Cardiac fibroblast (primary cell): ENCODE measurements at regions not wholly inside any gene's neighbourhood (a gene's known extent, or its start where the extent isn't known, plus 50 kb on each side); places are given as distances from the start of the nearest gene placed in this dataset.
A peak's percentile ranks its signal among the peaks of the same experiment; 100 is the strongest.

Experiments used
- DNase-seq, 2 donors: peaks; one replicate each; pipeline versions ENCODE4 v3.0.0 to v3.0.0-alpha.2; 2010; ENCODE audit warnings: low read depth in 2 of 2
- H3K4me3 ChIP-seq, 2 donors: replicated peaks in 1 of 2; 1 replicate in 1 of 2; 2 replicates in 1 of 2; pipeline ENCODE4 v1.5.1; 2011; ENCODE audit warnings: low read depth in 2 of 2, low read length in 2 of 2, mild to moderate bottlenecking in 2 of 2, moderate library complexity in 1 of 2
- TF ChIP-seq, protein P1 (sequence below): IDR thresholded peaks from one replicate; pipeline ENCODE4 v1.5.1; 2011; ENCODE audit warnings: low read depth, mild to moderate bottlenecking, low read length, inconsistent platforms

DNA sequence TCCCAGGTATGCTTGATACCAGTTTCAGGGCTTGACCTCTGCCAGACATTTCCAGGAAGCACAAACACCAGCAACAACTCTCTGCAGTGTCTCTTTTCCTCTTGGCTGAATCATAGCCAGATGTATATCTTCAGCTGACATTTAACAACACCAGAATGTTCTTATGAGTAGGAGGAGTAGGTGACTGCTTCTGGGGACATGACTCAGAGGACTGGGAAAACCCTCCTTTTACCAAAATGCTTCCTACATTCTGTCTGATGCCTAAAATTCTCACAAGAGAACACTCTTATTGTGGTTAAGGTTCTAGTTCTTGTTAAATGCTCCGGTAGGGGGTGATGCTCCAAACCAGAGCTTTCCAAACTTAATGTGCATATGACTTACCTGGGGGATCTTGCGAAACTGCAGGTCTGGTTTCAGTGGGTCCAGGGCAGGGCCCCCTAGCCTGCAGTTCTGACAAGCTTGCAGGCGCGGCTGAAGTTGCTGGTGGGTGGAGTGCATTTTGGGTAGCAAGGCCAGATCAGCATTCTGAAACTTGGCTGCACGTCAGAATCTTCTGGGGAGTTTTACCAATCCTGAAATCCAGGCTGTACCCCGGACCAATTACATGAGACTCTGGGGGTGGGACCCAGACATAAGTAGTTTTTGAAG lies 329.3 kb upstream of the RPS6KA3 start:
- DNase-seq = peak; percentile 28 to 78
- no peak overlapping the region for H3K4me3 ChIP-seq
- TF ChIP-seq, protein P1, sequence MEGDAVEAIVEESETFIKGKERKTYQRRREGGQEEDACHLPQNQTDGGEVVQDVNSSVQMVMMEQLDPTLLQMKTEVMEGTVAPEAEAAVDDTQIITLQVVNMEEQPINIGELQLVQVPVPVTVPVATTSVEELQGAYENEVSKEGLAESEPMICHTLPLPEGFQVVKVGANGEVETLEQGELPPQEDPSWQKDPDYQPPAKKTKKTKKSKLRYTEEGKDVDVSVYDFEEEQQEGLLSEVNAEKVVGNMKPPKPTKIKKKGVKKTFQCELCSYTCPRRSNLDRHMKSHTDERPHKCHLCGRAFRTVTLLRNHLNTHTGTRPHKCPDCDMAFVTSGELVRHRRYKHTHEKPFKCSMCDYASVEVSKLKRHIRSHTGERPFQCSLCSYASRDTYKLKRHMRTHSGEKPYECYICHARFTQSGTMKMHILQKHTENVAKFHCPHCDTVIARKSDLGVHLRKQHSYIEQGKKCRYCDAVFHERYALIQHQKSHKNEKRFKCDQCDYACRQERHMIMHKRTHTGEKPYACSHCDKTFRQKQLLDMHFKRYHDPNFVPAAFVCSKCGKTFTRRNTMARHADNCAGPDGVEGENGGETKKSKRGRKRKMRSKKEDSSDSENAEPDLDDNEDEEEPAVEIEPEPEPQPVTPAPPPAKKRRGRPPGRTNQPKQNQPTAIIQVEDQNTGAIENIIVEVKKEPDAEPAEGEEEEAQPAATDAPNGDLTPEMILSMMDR = no peak

DNA sequence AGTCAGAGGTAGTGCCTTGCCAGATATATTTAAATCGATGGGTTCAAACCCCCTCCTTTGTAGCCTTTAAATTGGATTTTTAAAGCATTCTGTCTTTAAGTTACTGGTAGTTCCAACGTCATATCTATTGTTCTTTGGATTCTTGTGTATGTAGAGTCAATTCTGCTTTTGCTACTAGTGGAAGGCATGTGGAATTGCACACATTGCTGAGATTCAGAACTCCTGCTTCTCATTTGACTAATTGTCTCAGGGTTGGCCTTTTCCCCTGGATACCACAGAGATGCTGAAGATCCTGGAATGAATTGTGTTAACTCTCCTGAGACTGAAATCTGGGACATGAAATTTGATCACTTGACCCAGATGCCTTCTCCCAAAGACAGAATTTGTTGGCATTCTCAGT lies 328.3 kb upstream of the RPS6KA3 start:
- H3K4me3 ChIP-seq = no peak overlapping the region
- TF ChIP-seq, protein P1 = peak; percentile 30
- DNase-seq = peak; percentile 8 to 37

GRCh38 chrX:20593836-20594235 lies 327.1 kb upstream of the RPS6KA3 start:
- no peak for DNase-seq
- no peak overlapping the region for H3K4me3 ChIP-seq
- TF ChIP-seq, protein P1 = no peak

DNA sequence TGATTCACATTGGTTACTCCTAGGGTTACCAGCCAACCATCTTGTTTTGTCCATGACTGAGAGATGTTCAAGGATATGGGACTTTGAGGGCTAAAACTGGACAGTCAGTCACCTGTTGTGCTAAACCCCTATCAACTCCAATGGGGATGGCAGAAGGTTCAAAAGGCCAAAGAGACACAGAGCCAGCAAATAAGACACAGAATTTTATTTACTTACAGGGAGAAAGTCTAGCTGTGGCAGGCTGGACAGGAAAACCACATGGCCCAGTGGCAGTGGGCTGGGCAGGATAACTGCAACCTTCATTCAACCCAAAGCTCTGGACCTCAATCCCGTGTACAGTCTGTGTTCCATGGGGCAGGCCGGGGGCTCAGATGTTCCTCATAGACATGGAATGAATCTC lies 326.7 kb upstream of the RPS6KA3 start:
- no peak for DNase-seq
- H3K4me3 ChIP-seq = no peak overlapping the region
- TF ChIP-seq, protein P1 = no peak

- H3K4me3 ChIP-seq = no peak overlapping the region
- TF ChIP-seq, protein P1 = no peak
- no peak for DNase-seq
Measured at GRCh38 chrX:20591246-20591645, 324.5 kb upstream of the RPS6KA3 start.

DNA sequence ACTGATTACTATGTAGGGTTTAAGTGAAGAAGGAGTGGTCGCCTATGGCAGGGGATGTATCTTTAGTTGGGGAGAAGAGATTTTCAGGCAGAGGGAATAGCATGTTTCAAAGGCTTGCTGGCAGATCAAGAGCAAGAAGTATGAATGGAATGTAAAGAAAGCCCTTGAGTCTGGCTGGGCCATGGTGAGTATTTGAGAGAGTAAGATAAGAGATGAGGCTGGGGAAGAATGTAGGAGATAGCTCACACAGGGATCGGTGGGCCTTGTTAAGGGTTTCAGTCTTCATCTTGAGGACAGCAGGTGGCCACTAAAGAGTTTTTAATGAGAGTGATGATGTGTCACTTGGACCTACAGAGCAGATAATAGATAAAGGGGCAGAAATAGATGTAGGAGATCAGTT lies 319.1 kb upstream of the RPS6KA3 start:
- TF ChIP-seq, protein P1 = no peak
- DNase-seq = peak in 1 of 2 donors; percentile 4
- H3K4me3 ChIP-seq = no peak overlapping the region

DNA sequence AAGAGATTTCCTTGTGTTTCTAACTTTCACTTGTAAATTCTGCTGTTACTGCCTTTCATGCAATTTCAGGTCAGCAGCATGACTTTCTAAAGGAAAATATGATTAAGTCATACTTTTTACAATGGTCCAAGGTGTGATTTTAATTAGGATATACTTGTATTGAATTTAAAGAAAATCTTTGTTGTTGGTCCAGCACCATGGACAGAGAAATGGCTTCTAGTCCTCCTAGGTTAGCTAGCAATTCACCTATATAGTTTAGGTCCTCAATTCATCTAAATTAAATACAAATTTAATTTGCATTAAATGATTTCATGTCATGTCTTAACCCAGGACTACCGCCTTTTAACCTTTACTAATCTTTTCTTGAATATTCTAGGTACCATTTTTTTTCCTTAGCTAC lies 304.9 kb upstream of the RPS6KA3 start:
- no peak overlapping the region for H3K4me3 ChIP-seq
- TF ChIP-seq, protein P1 = no peak
- peak in 1 of 2 donors; percentile 28 for DNase-seq
